ENCODE measurements at regions not wholly inside any gene's neighbourhood (a gene's known extent, or its start where the extent isn't known, plus 50 kb on each side); places are given as distances from the start of the nearest gene placed in this dataset.

- H3K4me3 ChIP-seq (ENCODE audit: low read depth, low read length) = no peak overlapping the region
- no peak for DNase-seq (ENCODE audit: low read depth)
- no peak for TF ChIP-seq CTCF (IDR thresholded peaks at IDR 0.05; ENCODE audit: low read depth, low read length, missing control alignments)
Measured at GRCh38 chr6:63395381-63395780, 75.6 kb upstream of the LGSN start.

GRCh38 chr6:63403725-63404124 is 83.9 kb upstream of the LGSN start:
- no peak overlapping the region for H3K4me3 ChIP-seq (ENCODE audit: low read depth, low read length)
- DNase-seq (ENCODE audit: low read depth) = no peak
- no peak for TF ChIP-seq CTCF (IDR thresholded peaks at IDR 0.05; ENCODE audit: low read depth, low read length, missing control alignments)

GRCh38 chr6:63410435-63411426 is 90.9 kb upstream of the LGSN start:
- no peak for DNase-seq (ENCODE audit: low read depth)

GRCh38 chr6:63415286-63415685 is 95.5 kb upstream of the LGSN start:
- no peak for TF ChIP-seq CTCF (IDR thresholded peaks at IDR 0.05; ENCODE audit: low read depth, low read length, missing control alignments)
- no peak for DNase-seq (ENCODE audit: low read depth)
- H3K4me3 ChIP-seq (ENCODE audit: low read depth, low read length) = no peak overlapping the region

More at GRCh38 chr6:63410435-63411426, 90.9 kb upstream of the LGSN start:
- H3K4me3 ChIP-seq (ENCODE audit: low read depth, low read length) = no peak overlapping the region
- TF ChIP-seq CTCF (IDR thresholded peaks at IDR 0.05; ENCODE audit: low read depth, low read length, missing control alignments) = no peak

- TF ChIP-seq CTCF (IDR thresholded peaks at IDR 0.05; ENCODE audit: low read depth, low read length, missing control alignments) = no peak
- no peak overlapping the region for H3K4me3 ChIP-seq (ENCODE audit: low read depth, low read length)
- DNase-seq (ENCODE audit: low read depth) = no peak
Measured at GRCh38 chr6:63418741-63419140, 99.0 kb upstream of the LGSN start.

GRCh38 chr6:63424636-63425035 is 104.9 kb upstream of the LGSN start:
- no peak for DNase-seq (ENCODE audit: low read depth)
- no peak for TF ChIP-seq CTCF (IDR thresholded peaks at IDR 0.05; ENCODE audit: low read depth, low read length, missing control alignments)
- no peak overlapping the region for H3K4me3 ChIP-seq (ENCODE audit: low read depth, low read length)

Measured in GM12864 (cell line).